SKM-1 treated with dmso at 0.1 percent for 144 hours (cell line): ENCODE measurements at regions not wholly inside any gene's neighbourhood (a gene's known extent, or its start where the extent isn't known, plus 50 kb on each side); places are given as distances from the start of the nearest gene placed in this dataset.

Source experiments
- DNase-seq: peaks from one replicate; lab custom pipeline; 2025; ENCODE audit not compliant: unreplicated experiment; lab: John Stamatoyannopoulos, UW

GRCh38 chr21:34313116-34313515, 50.7 kb upstream of the KCNE2 start:
- no peak for DNase-seq
